HG02588 (cell line): ENCODE measurements at regions not wholly inside any gene's neighbourhood (a gene's known extent, or its start where the extent isn't known, plus 50 kb on each side); places are given as distances from the start of the nearest gene placed in this dataset.
"Not testable (repeated sequence)": the region's sequence is repeated elsewhere in the genome, so short reads cannot be mapped to it uniquely, and the experiment has no call there.

Source experiments
- ATAC-seq: cut with Tn5 transposase; IDR thresholded peaks from one replicate; pipeline ENCODE4 v1.9.1; 2021; ENCODE audit warnings: mild to moderate bottlenecking, moderate library complexity; ENCODE audit not compliant: unreplicated experiment

DNA sequence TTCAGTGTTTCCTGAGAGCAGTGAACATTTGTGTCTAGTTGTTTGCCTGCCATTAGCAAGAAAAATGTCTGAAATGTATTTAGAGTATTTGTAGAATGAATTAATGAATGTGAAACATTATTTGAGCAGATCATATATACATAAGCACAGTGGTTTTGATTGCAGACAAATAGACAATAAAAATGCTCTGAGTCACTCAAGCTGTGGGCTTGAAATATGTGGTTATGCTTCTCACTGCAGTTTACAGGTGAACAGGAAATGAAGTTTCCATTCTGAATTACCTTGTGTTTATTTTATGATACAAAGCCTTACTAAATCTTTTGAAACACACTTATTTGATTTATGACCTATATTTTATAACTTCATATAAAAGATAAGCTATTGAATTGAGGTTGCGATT lies 827.7 kb downstream of the TMTC2 start:
- no peak for ATAC-seq

GRCh38 chr12:83506841-83507240 lies 820.1 kb downstream of the TMTC2 start:
- no peak for ATAC-seq

GRCh38 chr12:83505586-83505985 lies 818.9 kb downstream of the TMTC2 start:
- ATAC-seq = no peak

DNA sequence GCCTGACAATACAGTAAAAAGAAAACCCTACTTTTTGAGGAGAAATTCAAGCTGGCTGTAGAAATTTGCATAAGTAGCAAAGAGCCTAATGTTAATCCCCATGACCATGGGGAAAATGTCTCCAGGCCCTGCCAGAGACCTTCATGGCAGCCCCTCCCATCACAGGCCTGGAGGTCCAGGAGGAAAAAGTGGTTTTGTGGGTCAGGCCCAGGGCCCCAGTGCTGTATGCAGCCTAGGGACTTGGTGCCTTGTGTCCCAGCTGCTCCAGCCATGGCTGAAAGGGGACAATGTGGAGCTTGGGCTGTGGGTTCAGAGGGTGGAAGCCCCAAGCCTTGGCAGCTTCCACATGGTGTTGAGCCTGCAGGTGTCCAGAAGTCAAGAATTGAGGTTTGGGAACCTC lies 813.2 kb downstream of the TMTC2 start:
- not testable (repeated sequence) for ATAC-seq

DNA sequence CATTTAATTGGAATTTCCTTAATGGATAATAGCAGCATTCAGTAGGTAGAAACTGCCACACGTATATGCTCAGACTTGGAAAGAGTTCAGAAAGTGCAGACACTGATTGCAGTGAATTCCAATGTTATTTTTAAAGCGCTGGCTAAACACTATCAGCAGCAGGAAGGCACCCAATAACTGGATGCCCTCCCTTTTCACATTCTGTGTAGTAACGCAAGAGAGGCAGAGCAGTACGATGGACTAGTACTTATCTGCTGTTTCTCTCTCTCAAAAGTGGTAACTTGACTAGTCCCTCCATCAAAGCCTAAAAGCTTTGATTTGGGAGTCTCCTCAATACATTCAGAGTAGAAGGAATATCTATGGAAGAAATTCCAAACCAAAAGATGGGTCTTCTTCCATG lies 791.0 kb downstream of the TMTC2 start:
- ATAC-seq = no peak

DNA sequence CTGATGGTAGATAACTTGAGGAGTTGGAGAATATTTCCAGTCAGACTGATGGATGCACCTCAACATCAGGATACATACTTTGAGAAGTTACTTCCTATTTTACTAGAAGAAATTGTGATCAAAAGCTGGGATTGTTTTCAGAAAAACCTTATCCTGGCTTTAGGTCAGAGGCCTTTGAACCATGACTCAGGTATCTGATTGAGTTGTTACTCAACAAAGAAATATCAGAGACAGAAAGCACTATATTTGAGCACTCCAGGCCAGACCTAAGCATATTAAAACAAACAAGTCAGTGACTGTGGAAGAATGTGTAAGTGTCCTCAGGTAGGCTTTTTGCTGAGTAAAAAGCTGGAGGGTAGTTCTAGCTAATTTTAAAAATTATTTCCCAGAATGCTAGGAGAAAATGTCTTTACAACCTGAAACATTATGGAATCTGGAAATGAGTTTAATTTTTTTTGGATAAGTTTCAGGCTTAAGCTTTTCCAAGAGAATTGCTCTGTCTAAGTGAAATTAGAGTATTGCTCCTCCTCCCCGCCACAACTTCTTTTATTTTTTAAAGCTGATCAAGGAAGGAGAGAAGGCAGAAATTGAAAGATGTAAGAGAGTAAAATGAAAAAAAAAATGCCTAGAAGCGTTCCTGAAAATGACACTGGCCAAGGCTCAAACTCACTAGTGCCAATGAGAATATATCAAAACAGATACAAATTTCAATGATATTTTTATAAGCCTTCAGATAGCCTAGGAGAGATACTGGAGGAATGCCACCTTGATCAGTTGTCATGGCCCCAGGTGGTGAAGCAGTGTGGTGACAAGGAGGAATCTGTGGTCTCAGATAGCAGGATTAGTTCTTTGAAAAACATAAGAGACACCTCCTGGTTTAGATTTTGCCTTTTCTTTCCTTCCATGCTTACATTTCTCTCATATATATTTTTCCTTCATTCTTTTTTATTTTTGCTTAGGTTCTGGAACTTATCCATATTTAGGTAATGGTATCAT lies 790.3 kb downstream of the TMTC2 start:
- no peak for ATAC-seq

- ATAC-seq = no peak
Observed at GRCh38 chr12:83476006-83476405, 789.3 kb downstream of the TMTC2 start.

DNA sequence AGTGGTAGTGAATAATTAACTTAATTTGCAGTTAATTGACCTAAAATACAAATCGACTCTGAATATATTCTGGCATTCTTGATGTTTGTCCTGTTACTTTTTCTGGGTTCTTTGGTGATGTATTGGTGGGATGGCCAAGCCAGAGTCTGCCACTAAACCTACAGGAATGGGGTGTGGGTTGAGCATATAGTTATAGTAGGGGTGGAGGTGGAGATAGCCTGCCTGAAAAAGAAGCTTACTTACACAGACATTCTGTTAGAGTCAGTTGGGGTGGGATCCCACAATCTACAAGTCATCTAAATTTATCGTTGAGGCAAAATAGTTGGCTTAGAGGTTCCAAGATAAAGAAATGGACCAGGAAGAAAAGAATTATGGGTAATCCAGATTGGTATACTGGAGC lies 787.7 kb downstream of the TMTC2 start:
- no peak for ATAC-seq

- ATAC-seq = peak; percentile 96
Observed at GRCh38 chr12:83473408-83474095, 786.8 kb downstream of the TMTC2 start.

DNA sequence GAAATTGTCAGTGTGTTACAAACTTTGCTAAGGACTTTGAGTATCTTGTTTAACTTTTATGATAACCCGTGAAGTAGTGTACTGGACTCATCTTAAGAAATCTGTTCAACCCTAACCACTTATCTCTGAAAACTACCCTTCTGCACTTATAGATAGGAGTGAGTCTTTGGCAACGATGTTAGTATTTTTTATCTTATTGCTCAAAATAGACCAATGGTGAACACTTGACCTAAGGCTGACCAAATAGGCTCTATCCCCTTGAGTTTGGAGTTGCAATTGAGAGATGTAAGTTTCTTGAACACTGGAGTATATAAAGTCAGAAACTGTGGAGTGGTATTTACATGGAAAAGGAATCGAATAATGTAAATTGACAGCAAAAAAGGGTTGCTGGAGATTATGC lies 786.1 kb downstream of the TMTC2 start:
- no peak for ATAC-seq

GRCh38 chr12:83472350-83472749 lies 785.6 kb downstream of the TMTC2 start:
- no peak for ATAC-seq

DNA sequence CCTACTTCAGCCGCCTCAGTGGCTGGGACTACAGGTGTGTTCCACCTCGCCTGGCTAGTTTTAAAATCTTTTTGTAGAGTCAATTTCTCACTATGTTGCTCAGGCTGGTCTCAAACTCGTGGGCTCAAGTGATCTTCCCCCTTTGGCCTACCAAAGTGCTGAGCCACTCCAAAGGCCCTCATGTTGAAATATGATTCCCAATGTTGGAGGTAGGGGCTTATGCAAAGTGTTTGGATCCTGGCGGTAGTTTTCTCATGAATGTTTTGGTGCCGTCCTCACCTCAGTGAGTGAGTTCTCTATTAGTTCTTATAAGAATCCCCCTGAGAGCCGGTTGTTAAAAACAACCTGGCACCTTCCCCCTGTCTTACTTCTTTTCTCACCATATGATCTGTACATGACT lies 784.6 kb downstream of the TMTC2 start:
- ATAC-seq = no peak

- no peak for ATAC-seq
Observed at GRCh38 chr12:83470749-83471148, 784.0 kb downstream of the TMTC2 start.

DNA sequence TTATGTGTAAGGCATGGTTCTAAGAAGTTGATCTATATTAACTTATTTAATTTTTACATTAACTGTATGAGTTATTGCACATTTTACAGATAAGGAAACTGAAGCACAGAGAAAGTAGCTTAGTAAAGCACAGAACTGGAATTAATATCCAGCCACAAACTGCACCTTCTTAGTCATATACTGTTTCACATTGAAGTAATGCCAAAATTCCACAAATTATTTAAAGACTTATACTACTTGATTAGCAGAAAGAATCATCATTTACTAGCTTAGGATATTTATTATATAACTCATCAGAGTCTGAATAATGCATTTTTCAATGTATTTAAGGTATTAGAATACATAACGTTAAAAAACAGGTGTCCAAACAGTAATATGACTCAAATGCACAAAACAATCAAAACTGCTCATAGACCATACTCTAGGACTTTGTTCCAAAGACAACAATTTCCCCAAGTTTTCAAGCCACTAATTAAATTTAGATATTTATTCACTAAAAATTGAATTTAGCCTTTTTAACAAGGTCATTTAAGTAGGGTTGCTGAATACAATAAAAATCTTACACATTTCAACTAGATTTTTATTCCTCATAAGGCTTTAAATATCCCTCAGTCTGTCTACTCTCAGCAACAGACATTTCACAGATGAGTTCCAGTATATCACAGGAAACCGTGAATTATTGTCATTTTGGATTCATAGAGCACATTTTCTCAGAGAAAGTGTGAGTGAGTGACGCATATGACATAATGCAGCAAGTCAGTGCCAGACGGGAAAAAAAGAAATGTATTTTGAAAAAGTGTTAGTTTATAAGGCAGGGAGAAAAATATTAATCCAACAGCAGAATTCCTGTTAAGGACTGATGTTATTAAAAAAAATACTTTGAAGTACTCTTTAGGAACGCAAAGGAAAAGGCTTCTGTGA lies 782.5 kb downstream of the TMTC2 start:
- ATAC-seq = no peak

DNA sequence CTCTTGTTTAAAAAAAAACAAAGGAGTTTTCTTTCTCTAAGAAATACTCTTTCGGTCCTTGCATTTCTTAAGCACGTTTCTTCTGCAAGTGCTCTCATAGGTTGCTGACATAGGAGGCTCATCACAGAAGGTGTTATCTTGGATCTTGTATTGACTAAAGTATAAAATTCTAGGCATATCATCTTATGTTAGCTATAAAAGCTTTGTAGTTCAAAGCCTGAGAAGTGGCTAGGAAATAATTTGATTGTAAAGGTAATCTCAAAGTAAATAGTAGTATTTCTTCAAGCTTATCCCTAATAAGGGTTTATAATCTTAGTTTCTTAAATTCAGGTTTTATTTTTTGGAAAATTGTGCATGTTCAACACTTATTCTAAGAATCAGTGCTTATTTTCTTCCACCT lies 778.9 kb downstream of the TMTC2 start:
- no peak for ATAC-seq

DNA sequence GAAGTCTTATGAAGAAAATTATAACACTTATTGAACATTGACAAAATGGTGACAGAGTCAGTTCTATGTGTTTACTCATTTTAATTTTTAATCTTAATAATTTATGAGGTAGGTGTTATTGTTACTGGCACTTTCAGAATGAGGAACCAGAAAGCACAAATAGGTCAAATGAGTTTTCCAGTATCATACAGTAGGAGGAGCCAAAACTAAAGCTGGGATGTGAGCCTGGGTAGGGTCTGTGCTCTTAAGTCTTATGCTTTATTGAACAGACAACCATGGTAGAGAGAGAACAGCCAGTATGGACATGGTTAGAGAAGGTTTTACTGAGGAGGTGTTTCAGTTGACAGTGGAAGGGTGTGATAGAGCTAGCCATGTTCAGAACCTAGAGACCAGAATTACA lies 775.7 kb downstream of the TMTC2 start:
- no peak for ATAC-seq

DNA sequence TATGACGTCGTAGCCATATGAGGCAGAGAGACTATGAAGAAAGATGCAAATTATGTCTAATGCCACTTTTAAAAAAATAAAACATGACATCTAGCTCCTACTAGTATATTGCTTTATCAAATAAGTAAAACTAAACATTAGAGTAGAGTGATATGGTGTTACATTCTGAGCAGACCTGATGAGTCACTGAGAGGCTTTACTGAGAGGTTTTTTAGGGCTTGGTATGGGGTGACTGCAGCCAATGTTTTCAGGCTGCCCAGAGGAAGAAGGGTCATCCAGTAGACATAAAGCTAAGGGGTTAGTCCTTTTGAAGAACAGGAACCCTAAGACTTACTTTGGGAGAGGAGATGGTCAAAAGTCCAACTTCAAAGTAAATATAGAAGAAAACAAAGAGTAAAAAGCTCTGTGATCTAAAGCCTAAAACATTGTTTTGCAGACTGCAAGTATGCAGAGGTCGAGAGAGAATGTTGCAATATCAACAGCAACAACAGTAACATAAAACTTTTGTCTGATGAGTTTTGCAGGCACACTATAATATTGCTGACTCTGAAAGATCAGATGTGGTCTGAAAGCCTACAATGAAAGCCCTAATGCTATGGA lies 774.7 kb downstream of the TMTC2 start:
- no peak for ATAC-seq

- no peak for ATAC-seq
Observed at GRCh38 chr12:83451189-83451588, 764.5 kb downstream of the TMTC2 start.

DNA sequence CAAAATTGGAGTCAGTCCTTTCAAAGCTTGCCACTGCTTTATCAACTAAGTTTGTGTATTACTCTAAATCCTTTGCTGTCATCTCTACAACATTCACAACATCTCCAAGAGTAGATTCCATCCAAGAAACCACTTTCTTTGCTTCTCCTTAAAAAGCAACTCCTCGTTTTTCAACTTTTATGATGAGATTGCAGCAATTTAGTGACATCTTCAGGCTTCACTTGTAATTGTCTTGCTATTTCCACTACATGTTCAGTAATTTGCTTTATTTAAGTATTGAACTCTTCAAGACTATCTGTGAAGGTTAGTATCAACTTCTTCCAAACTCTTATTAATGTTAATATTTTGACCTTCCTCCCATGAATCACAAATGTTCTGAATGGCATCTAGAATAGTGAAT lies 747.9 kb downstream of the TMTC2 start:
- no peak for ATAC-seq

DNA sequence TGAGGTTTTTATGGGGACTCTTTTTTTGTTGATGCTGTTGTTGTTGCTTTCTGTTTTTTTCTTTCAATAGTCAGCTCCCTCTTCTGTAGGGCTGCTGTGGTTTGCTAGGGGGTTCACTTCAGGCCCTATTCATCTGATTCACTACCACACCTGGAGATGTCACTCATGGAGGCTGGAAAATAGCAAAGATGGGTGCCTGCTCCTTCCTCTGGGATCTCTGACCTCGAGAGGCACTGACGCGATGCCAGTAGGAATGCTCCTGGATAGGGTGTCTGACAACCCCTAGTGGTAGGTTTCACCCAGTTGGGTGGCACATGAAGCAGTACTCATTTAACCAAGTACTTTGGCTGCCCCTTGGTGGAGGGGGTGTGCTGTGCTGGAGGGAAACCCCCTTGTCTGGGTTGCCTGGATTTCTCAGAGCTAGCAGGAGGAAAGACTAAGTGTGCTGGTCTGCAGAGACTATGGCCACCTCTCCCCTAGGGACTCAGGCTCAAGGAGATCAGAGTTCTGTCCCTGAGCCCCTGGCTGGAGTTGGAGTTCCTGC lies 745.5 kb downstream of the TMTC2 start:
- ATAC-seq = no peak
